Gastroesophageal sphincter (tissue), 4 donors: ENCODE measurements at regions not wholly inside any gene's neighbourhood (a gene's known extent, or its start where the extent isn't known, plus 50 kb on each side); places are given as distances from the start of the nearest gene placed in this dataset.

ENCODE experiments used
- ATAC-seq: fragments of 150-250 bp; one replicate; pipeline ENCODE4 v1.9.1; 2016; ENCODE audit warnings: mild to moderate bottlenecking, moderate library complexity
- H3K27ac ChIP-seq, 4 donors: fragments of 200-600 bp; sonication (generic) in 3 of 4; 1 replicate in 3 of 4; 2 replicates in 1 of 4; pipeline ENCODE4 v1.5.1; 2016 to 2019
- H3K27me3 ChIP-seq: fragments of 200-600 bp; sonication (generic); one replicate; pipeline ENCODE4 v1.5.1; 2019
- H3K36me3 ChIP-seq, 2 donors: fragments of 200-600 bp; sonication (generic); one replicate each; pipeline ENCODE4 v1.5.1; 2019; ENCODE audit warnings: control low read depth in 1 of 2
- H3K4me1 ChIP-seq, 3 donors: fragments of 200-600 bp; sonication (generic); 1 replicate in 2 of 3; 2 replicates in 1 of 3; pipeline ENCODE4 v1.5.1; 2016 to 2019; ENCODE audit warnings: control low read depth in 2 of 3
- H3K4me3 ChIP-seq, 2 donors: fragments of 200-600 bp; sonication (generic); one replicate each; pipeline ENCODE4 v1.5.1; 2019; ENCODE audit warnings: mild to moderate bottlenecking in 1 of 2, moderate library complexity in 1 of 2
- H3K9me3 ChIP-seq, 3 donors: fragments of 200-600 bp; sonication (generic); one replicate each; pipeline ENCODE4 v1.5.1; 2017 to 2019; ENCODE audit warnings: control low read depth in 2 of 3
- EP300 ChIP-seq: sonication (generic); formaldehyde crosslinking; IDR thresholded peaks from one replicate; pipeline ENCODE4 v1.6.1; 2017; ENCODE audit warnings: antibody characterized with exemption, mild to moderate bottlenecking
- POLR2A ChIP-seq, 2 donors: fragments of 450-650 bp; IDR thresholded peaks; one replicate each; pipeline ENCODE4 v1.6.1; 2017; ENCODE audit warnings: antibody characterized with exemption in 2 of 2, mild to moderate bottlenecking in 2 of 2, moderate library complexity in 1 of 2
- POLR2AphosphoS5 ChIP-seq: sonication (generic); formaldehyde crosslinking; IDR thresholded peaks from one replicate; pipeline ENCODE4 v1.6.1; 2017; ENCODE audit warnings: antibody characterized with exemption
- WGBS, 2 donors: methylation state at CpG; one replicate each; pipeline ENCODE4 v1.1.5; 2018; ENCODE audit warnings: low coverage in 1 of 2; 5-methylcytosine and 5-hydroxymethylcytosine counted together
- small RNA-seq, 4 donors: library from RNA; depleted of rRNA; stranded (forward); fragments of <200 nt; gene quantifications; one replicate each; pipeline ENCODE3, GENCODE V24; 2016
- TF ChIP-seq, protein P1 (sequence below), 4 experiments: fragments of 200-600 bp in 2 of 4; fragments of 450-650 bp in 2 of 4; sonication (generic) in 1 of 4; IDR thresholded peaks; one replicate each; pipeline ENCODE4 v1.5.1; 2017 to 2019; ENCODE audit warnings: antibody characterized with exemption in 4 of 4, mild to moderate bottlenecking in 2 of 4, moderate library complexity in 2 of 4

DNA sequence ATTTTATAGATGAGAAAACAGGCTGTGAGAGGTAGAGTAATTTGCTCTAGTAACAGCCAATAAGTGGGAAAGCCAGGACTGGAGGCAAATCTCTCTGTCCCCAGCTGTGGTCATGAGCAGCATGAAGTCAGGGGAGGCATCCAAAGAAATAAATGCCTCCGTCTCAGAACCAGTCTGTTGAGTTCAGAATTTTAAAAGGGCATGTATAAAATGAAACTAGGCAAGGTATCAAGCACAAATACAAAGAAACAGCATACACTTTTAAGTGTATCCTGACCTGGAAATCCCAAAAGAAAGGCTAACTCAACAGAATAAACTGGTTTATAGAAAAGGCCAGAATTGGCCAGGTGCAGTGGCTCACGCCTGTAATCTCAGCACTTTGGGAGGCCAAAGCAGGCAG, 120.0 kb upstream of the B3GALT2 start:
- H3K4me1 ChIP-seq: no peaks in the 10 kb centered on the region
- ATAC-seq: no peak
- 75 to 96% methylated on average over 2 of the region's 2 CpGs for WGBS, 2 donors

More for the DNA sequence above, 120.0 kb upstream of the B3GALT2 start:
- no peaks in the 10 kb centered on the region for H3K27me3 ChIP-seq
- H3K27ac ChIP-seq: no peak overlapping the region
- H3K4me3 ChIP-seq: no peak overlapping the region
- no peaks in the 10 kb centered on the region for H3K9me3 ChIP-seq
- no peaks in the 10 kb centered on the region for H3K36me3 ChIP-seq
- TF ChIP-seq, protein P1, sequence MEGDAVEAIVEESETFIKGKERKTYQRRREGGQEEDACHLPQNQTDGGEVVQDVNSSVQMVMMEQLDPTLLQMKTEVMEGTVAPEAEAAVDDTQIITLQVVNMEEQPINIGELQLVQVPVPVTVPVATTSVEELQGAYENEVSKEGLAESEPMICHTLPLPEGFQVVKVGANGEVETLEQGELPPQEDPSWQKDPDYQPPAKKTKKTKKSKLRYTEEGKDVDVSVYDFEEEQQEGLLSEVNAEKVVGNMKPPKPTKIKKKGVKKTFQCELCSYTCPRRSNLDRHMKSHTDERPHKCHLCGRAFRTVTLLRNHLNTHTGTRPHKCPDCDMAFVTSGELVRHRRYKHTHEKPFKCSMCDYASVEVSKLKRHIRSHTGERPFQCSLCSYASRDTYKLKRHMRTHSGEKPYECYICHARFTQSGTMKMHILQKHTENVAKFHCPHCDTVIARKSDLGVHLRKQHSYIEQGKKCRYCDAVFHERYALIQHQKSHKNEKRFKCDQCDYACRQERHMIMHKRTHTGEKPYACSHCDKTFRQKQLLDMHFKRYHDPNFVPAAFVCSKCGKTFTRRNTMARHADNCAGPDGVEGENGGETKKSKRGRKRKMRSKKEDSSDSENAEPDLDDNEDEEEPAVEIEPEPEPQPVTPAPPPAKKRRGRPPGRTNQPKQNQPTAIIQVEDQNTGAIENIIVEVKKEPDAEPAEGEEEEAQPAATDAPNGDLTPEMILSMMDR (IDR thresholded peaks at IDR 0.05): no peak
- TF ChIP-seq POLR2A (IDR thresholded peaks at IDR 0.05): no peak
- TF ChIP-seq EP300: no peak
- TF ChIP-seq POLR2AphosphoS5: no peak

Small RNA genes lying in the stretch of these regions (small RNA-seq; reads per million reads assigned to genes)
- gene RNU6-983P: 0 reads per million in 4 donors
